ENCODE measurements at regions not wholly inside any gene's neighbourhood (a gene's known extent, or its start where the extent isn't known, plus 50 kb on each side); places are given as distances from the start of the nearest gene placed in this dataset.

DNA sequence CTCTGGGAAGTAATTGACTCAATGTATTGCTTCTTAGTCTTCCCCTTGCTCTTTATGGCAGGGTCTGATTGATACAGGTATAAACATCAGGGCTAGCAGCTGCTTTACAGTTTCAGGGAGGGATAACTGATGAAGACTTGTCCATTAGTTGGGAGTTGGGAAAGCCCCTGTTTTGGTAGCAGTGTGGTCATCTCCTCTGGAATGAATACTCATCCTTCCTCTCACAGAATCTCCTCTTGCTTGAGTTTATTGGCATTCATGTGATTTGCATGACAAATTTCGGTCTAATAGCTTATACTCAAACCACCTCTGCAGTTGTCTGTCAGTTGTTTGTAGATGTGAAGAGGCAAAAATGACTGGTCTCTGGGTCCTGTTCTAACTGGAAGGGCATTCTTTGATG lies 79.7 kb downstream of the FAT3 start:
- H3K27me3 ChIP-seq (ENCODE audit: insufficient read depth, low read depth), result no peaks in the 10 kb centered on the region
- H3K4me1 ChIP-seq (ENCODE audit: low read depth, poor library complexity, severe bottlenecking), result no peaks in the 10 kb centered on the region
- no peaks in the 10 kb centered on the region for H3K79me2 ChIP-seq (ENCODE audit: insufficient read depth, low read depth)
- no peak overlapping the region for H3K27ac ChIP-seq
- H3K4me3 ChIP-seq (IDR thresholded peaks at IDR 0.05; ENCODE audit: insufficient read depth, low read depth, low read length), result no peak overlapping the region
- no peak overlapping the region for H2AFZ ChIP-seq (ENCODE audit: low read depth)
- H4K20me1 ChIP-seq (ENCODE audit: insufficient read depth), result no peaks in the 10 kb centered on the region
- TF ChIP-seq CTCF (conservative IDR thresholded peaks at IDR 0.05; ENCODE audit: low read depth, low read length), result no peak
- H3K36me3 ChIP-seq (ENCODE audit: insufficient read depth), result no peaks in the 10 kb centered on the region
- H3K9ac ChIP-seq, result no peak overlapping the region
- no peak overlapping the region for H3K4me2 ChIP-seq

DNA sequence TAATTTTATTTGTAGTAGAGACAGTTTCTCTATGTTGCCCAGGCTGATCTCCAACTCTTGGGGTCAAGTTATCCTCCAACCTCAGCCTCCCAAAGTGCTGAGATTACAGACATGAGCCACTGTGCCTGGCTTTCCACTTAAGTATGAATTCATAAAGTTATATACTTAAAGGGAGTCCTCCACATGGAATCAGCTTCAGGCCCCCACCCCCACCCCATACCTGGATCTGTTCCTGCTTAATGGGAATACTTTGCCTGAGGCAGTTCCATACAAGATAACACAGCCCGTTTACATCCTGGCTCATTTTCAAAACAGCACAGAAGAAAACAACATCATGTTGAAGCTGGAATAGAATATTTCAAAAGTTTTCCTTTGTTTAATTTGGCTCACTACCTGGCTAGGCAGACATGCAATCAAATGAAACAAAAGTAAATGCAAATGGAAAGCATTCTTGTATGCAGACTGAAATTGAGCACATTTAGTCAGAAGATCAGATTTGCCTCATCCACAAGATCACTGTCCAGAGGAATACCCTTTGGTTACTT lies 82.4 kb downstream of the FAT3 start:
- H3K4me2 ChIP-seq, result no peak overlapping the region
- H3K79me2 ChIP-seq (ENCODE audit: insufficient read depth, low read depth), result no peaks in the 10 kb centered on the region
- H4K20me1 ChIP-seq (ENCODE audit: insufficient read depth), result no peaks in the 10 kb centered on the region
- no peak for TF ChIP-seq CTCF (conservative IDR thresholded peaks at IDR 0.05; ENCODE audit: low read depth, low read length)
- H3K27me3 ChIP-seq (ENCODE audit: insufficient read depth, low read depth), result no peaks in the 10 kb centered on the region
- H3K4me3 ChIP-seq (IDR thresholded peaks at IDR 0.05; ENCODE audit: insufficient read depth, low read depth, low read length), result no peak overlapping the region
- no peak overlapping the region for H2AFZ ChIP-seq (ENCODE audit: low read depth)
- no peaks in the 10 kb centered on the region for H3K36me3 ChIP-seq (ENCODE audit: insufficient read depth)
- H3K4me1 ChIP-seq (ENCODE audit: low read depth, poor library complexity, severe bottlenecking), result no peaks in the 10 kb centered on the region
- no peak overlapping the region for H3K9ac ChIP-seq
- H3K27ac ChIP-seq, result no peak overlapping the region

- Histone ChIP-seq H3K36me3 (ENCODE audit: insufficient read depth) (no peaks in the 10 kb centered on the region), H3K79me2 (ENCODE audit: insufficient read depth, low read depth) (no peaks in the 10 kb centered on the region), H3K4me2 (no peak overlapping the region), H3K4me3 (IDR thresholded peaks at IDR 0.05; ENCODE audit: insufficient read depth, low read depth, low read length) (no peak overlapping the region), H3K9ac (no peak overlapping the region), H3K27me3 (ENCODE audit: insufficient read depth, low read depth) (no peaks in the 10 kb centered on the region), H3K4me1 (ENCODE audit: low read depth, poor library complexity, severe bottlenecking) (no peaks in the 10 kb centered on the region), H4K20me1 (ENCODE audit: insufficient read depth) (no peaks in the 10 kb centered on the region), H3K27ac (no peak overlapping the region), H2AFZ (ENCODE audit: low read depth) (no peak overlapping the region)
- TF ChIP-seq CTCF (conservative IDR thresholded peaks at IDR 0.05; ENCODE audit: low read depth, low read length), result no peak
These were observed 83.7 kb downstream of the FAT3 start for GRCh38 chr11:92308366-92308765.

DNA sequence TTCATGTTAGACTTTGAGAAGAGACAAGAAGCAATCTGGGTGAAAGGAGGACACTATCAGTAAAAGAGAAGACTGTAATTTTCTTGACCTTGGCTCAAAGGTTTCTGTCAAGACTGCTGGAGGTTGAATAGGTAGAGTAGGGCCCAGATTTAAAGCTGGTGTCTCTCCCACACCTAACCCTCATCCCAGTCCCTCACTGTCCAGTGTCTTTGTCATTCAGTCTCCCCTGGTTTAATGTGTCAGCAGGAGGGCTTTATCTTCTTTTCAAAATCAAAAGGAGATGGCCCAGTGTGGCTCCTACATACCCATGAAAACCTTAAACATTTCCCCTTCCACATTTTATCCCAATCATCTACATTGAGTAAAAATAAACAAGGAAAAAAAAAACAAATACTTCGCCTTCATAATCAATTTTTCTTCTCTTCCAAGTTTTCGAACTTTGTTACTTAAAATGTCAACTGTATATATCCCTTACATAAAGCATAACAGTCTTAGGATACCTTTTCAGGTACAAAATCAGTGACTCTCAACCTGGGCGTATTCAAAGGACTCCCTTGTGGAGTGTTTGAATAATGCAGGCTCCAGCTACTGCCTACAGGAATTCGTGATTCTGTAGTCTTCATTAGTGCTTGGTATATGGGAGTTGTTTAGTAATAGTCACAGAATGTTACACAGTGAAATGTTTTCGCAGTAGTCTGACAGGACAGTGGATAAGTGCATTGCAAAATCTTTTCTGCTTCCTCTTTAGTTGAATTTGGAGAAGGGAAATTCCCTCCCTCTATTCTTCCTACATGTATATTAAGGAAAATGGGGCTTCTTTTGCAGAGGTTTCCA lies 87.2 kb downstream of the FAT3 start:
- no peak overlapping the region for H3K4me3 ChIP-seq (IDR thresholded peaks at IDR 0.05; ENCODE audit: insufficient read depth, low read depth, low read length)
- no peak overlapping the region for H3K9ac ChIP-seq
- H3K27ac ChIP-seq, result no peak overlapping the region
- H4K20me1 ChIP-seq (ENCODE audit: insufficient read depth), result no peaks in the 10 kb centered on the region
- no peak overlapping the region for H2AFZ ChIP-seq (ENCODE audit: low read depth)
- TF ChIP-seq CTCF (conservative IDR thresholded peaks at IDR 0.05; ENCODE audit: low read depth, low read length), result no peak
- no peak overlapping the region for H3K4me2 ChIP-seq
- no peaks in the 10 kb centered on the region for H3K79me2 ChIP-seq (ENCODE audit: insufficient read depth, low read depth)
- H3K36me3 ChIP-seq (ENCODE audit: insufficient read depth), result no peaks in the 10 kb centered on the region
- no peaks in the 10 kb centered on the region for H3K27me3 ChIP-seq (ENCODE audit: insufficient read depth, low read depth)
- H3K4me1 ChIP-seq (ENCODE audit: low read depth, poor library complexity, severe bottlenecking), result peaks cover 14% of the 10 kb centered on the region
